GM12872 (cell line): ENCODE measurements at regions not wholly inside any gene's neighbourhood (a gene's known extent, or its start where the extent isn't known, plus 50 kb on each side); places are given as distances from the start of the nearest gene placed in this dataset.

Source experiments
- TF ChIP-seq, protein P1 (sequence below): IDR thresholded peaks from 3 replicates; pipeline ENCODE4 v1.5.1; 2011; ENCODE audit warnings: low read depth, mild to moderate bottlenecking, low read length, moderate library complexity; ENCODE audit not compliant: insufficient read depth

DNA sequence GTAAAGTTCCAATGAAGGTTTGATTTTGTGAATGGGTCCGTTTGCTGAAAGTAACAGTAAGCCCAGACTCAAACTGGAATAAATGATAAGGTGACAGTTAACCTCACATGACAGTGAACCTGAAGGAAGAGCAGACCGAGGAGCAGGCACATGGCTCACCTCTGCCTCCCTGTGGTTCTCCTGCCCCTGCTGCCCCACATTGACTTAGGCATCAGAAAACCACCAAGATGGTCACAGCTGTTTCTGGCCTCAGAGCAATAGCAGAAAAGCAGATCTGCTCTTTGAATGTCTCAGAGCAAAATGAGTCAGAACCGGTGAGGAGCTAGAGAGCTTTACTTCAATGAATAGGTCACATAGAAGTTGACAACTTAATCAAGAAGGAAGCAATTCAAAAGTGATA, 487.6 kb downstream of the METTL4 start:
- TF ChIP-seq, protein P1, sequence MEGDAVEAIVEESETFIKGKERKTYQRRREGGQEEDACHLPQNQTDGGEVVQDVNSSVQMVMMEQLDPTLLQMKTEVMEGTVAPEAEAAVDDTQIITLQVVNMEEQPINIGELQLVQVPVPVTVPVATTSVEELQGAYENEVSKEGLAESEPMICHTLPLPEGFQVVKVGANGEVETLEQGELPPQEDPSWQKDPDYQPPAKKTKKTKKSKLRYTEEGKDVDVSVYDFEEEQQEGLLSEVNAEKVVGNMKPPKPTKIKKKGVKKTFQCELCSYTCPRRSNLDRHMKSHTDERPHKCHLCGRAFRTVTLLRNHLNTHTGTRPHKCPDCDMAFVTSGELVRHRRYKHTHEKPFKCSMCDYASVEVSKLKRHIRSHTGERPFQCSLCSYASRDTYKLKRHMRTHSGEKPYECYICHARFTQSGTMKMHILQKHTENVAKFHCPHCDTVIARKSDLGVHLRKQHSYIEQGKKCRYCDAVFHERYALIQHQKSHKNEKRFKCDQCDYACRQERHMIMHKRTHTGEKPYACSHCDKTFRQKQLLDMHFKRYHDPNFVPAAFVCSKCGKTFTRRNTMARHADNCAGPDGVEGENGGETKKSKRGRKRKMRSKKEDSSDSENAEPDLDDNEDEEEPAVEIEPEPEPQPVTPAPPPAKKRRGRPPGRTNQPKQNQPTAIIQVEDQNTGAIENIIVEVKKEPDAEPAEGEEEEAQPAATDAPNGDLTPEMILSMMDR, result peak; percentile 64

DNA sequence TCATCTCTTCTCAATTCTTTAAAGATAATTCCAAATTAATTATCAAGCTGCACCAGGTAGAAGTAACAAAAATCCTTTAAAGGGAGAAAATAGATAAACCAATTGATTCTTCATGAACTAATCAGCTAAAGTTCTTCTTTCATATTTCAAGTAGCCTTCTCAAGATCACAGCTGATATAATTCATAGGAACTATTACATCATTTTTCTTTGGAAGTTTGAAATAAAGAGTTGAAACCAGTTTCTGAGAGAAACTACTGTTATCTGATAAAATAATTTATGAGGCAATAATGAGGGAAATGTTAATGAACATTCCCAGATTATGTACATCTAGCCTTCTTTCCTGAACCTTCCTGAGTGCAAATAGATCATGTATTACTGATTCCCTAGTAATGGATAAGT, 484.9 kb downstream of the METTL4 start:
- TF ChIP-seq, protein P1, result no peak

DNA sequence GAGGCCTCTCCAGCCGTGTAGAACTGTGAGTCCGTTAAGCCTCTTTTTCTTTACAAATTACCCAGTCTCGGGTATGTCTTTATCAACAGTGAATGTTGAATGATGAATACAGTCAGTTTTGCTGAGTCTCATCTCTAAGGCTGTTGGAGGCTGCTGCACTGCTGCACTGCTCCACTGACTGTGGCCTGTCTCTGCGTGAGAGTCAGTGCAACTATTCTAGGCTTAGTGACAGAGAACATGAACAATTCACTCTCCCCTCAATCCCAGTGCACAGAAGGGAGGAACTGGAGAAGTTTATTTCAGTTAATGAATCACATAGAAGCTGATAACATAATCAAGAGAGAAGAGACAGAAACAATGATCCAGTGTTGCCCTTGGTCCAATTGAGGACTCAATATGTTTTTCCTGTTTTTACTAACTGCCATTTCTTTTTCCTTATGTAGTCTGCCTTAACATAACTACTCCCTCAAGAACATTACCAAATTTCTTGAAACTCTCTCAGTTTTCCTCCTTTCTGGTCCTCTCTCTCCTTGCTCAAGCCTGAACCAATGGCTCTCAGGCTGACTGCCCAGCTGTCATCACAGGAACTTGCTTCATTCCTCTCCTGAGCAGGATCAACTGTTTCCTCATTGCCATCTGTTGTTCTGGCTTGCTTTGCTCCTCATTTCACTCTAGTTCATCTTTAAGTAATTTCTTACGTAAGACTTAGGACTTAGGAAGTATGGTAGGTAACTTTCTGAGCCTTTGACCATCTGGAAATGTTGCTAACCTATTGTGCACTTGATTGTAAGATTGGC, 483.2 kb downstream of the METTL4 start:
- TF ChIP-seq, protein P1, result no peak

DNA sequence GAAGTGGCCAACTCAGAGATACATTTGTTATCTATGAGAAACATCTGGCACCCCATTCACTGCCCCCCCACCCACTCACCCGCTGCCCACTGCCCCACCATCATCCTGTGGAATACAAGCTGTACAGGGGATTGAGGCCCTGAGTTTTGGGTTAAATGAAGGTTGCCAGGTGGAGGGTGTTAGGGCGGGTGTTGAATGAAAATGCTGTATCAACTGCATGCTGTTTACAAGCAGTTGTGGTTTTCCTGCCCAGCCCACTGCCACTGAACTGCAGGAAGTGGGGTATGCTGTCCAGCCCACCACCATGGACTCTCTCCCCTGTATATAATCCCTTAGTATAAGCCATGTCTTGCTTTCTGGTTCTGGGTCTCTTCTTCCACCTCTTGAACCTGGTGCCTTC, 481.9 kb downstream of the METTL4 start:
- TF ChIP-seq, protein P1, result no peak

DNA sequence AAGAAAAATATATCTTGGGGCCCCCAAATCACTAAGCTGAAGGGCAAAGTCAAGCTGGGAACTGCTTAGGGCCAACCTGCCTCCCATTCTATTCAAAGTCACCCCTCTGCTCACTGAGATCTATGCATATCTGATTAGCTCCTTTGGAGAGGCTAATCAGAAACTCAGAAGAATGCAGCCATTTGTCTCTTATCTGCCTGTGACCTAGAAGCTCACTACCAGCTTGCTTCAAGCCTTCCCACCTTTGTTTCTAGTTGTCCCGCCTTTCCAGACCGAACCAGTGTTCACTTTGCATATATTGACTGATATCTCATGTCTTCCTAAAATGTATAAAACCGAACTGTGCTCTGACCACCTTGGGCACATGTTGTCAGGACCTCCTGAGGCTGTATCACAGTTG, 479.4 kb downstream of the METTL4 start:
- TF ChIP-seq, protein P1, result no peak

DNA sequence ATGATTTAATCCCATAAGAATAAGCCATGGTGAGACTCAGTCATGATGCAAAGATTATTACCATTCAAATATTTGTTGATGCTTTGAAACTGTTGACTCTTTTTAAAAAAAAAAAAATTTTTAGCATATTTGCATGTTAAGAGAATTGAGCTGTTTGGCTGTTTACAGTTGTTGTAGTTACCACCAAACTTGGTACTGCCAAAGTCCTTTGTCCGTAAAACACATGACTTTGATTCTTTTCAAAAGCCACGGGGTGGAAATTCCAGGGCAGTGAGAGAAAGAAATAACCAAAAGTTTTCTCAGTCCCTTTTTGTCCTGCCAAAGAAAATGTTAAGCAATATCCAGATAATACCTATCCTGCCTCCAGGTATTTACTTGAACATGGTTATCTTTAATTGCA, 474.8 kb downstream of the METTL4 start:
- TF ChIP-seq, protein P1, result no peak

DNA sequence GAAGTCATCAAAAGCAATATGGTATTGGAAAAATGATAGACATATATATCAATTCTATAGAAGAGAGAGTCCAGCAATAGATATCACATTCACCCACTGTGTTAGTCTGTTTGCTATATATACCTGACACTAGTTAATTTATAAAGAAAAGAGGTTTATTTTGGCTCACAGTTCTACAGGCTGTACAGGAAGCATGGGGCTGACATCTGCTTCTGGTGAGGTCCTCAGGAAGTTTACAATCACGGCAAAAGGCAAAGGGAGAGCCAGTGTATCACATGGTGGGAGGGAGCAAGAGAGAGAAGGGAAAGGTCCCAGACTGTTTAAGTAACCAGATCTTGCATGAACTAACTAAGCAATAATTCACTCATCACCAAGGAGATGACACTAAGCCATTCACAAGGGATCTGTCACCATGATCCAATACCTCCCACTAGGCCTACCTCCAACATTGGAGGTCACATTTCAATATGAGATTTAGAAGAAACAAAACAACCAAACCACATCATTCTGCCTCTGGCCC, 470.6 kb downstream of the METTL4 start:
- TF ChIP-seq, protein P1, result no peak
